Gastrocnemius medialis (tissue), 4 donors: ENCODE measurements at regions not wholly inside any gene's neighbourhood (a gene's known extent, or its start where the extent isn't known, plus 50 kb on each side); places are given as distances from the start of the nearest gene placed in this dataset.

Experiments used
- ATAC-seq, 2 donors: fragments of 150-250 bp; one replicate each; pipeline ENCODE4 v1.9.1; 2016
- DNase-seq, 2 donors: peaks; one replicate each; pipeline ENCODE4 v3.0.0-alpha.2; 2019
- H3K27ac ChIP-seq, 4 donors: fragments of 200-600 bp; sonication (generic); 1 replicate in 1 of 4; 2 replicates in 3 of 4; pipeline ENCODE4 v1.5.1; 2016 to 2018; ENCODE audit warnings: mild to moderate bottlenecking in 2 of 4, moderate library complexity in 1 of 4
- H3K27me3 ChIP-seq, 3 donors: fragments of 200-600 bp; sonication (generic) in 2 of 3; 1 replicate in 1 of 3; 2 replicates in 2 of 3; pipeline versions ENCODE4 v1.5.1 to v1.6.0; 2016 to 2019; ENCODE audit warnings: mild to moderate bottlenecking in 1 of 3, moderate library complexity in 1 of 3
- H3K36me3 ChIP-seq, 2 donors: fragments of 200-600 bp; sonication (generic) in 1 of 2; one replicate each; pipeline ENCODE4 v1.5.1; 2017 to 2018
- H3K4me1 ChIP-seq, 2 donors: fragments of 200-600 bp; sonication (generic) in 1 of 2; one replicate each; pipeline ENCODE4 v1.5.1; 2016 to 2017; ENCODE audit warnings: mild to moderate bottlenecking in 2 of 2
- H3K4me3 ChIP-seq, 4 donors: fragments of 200-600 bp; sonication (generic) in 3 of 4; 1 replicate in 1 of 4; 2 replicates in 3 of 4; pipeline ENCODE4 v1.5.1; 2016 to 2019; ENCODE audit warnings: mild to moderate bottlenecking in 2 of 4
- H3K9me3 ChIP-seq, 3 donors: fragments of 200-600 bp; sonication (generic) in 2 of 3; 1 replicate in 1 of 3; 2 replicates in 2 of 3; pipeline ENCODE4 v1.5.1; 2016 to 2019
- POLR2A ChIP-seq, 2 donors: fragments of 450-650 bp; IDR thresholded peaks; one replicate each; pipeline ENCODE4 v1.6.1; 2017; ENCODE audit warnings: antibody characterized with exemption in 2 of 2, mild to moderate bottlenecking in 2 of 2, moderate library complexity in 2 of 2
- in situ Hi-C, 4 donors: fragments of 200-750 bp; cut with MboI; loops; one replicate each; pipeline versions ENCODE4 v1.15.0 to v1.8.0; 2017; ENCODE audit warnings: low sequenced_read_pairs in 4 of 4
- intact Hi-C: fragments of 100-400 bp; cut with DNase I; formaldehyde crosslinking; loops from one replicate; pipeline ENCODE4 v1.15.1; 2023; ENCODE audit warnings: low total_unique reads
- TF ChIP-seq, protein P1 (sequence below), 5 experiments: fragments of 450-650 bp in 3 of 5; fragments of 200-600 bp in 2 of 5; sonication (generic) in 2 of 5; IDR thresholded peaks in 4 of 5; conservative IDR thresholded peaks in 1 of 5; 1 replicate in 4 of 5; 2 replicates in 1 of 5; pipeline ENCODE4 v1.5.1; 2016 to 2019; ENCODE audit warnings: antibody characterized with exemption in 5 of 5, mild to moderate bottlenecking in 3 of 5, moderate library complexity in 3 of 5

DNA sequence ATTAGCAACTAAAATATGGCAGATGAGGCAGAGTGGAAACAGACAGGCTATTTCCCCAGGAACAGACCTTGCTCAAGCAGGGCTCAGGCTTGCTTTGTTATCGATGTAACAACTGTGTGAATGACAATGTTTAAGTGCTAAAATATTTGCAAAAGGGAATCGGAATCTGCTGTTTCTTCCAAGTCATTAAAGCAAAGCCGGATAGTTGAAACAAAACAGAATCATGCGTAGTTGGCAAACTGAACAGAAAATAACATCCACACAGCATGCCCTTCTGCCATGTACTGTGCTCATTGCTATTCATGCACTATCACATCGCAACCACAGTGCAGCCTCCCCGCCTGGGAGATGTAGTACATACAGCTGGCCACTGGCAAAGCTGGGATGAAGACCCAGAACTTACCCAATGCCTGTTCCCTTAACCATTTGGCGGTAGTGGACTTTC is 799.1 kb downstream of the DIAPH3 start:
- intact Hi-C loops (no loop called here), in situ Hi-C loops (no loop called here)
- no peak overlapping the region for H3K27ac ChIP-seq
- H3K9me3 ChIP-seq, result no peaks in the 10 kb centered on the region
- DNase-seq (no peak), ATAC-seq (no peak)
- H3K27me3 ChIP-seq, result no peaks in the 10 kb centered on the region
- H3K36me3 ChIP-seq, result no peaks in the 10 kb centered on the region
- H3K4me1 ChIP-seq, result no peaks in the 10 kb centered on the region
- TF ChIP-seq POLR2A (IDR thresholded peaks at IDR 0.05), result no peak
- TF ChIP-seq, protein P1, sequence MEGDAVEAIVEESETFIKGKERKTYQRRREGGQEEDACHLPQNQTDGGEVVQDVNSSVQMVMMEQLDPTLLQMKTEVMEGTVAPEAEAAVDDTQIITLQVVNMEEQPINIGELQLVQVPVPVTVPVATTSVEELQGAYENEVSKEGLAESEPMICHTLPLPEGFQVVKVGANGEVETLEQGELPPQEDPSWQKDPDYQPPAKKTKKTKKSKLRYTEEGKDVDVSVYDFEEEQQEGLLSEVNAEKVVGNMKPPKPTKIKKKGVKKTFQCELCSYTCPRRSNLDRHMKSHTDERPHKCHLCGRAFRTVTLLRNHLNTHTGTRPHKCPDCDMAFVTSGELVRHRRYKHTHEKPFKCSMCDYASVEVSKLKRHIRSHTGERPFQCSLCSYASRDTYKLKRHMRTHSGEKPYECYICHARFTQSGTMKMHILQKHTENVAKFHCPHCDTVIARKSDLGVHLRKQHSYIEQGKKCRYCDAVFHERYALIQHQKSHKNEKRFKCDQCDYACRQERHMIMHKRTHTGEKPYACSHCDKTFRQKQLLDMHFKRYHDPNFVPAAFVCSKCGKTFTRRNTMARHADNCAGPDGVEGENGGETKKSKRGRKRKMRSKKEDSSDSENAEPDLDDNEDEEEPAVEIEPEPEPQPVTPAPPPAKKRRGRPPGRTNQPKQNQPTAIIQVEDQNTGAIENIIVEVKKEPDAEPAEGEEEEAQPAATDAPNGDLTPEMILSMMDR (IDR thresholded peaks at IDR 0.05 in 4 of 5, conservative IDR thresholded peaks at IDR 0.05 in 1 of 5), result no peak
- H3K4me3 ChIP-seq, result no peak overlapping the region

DNA sequence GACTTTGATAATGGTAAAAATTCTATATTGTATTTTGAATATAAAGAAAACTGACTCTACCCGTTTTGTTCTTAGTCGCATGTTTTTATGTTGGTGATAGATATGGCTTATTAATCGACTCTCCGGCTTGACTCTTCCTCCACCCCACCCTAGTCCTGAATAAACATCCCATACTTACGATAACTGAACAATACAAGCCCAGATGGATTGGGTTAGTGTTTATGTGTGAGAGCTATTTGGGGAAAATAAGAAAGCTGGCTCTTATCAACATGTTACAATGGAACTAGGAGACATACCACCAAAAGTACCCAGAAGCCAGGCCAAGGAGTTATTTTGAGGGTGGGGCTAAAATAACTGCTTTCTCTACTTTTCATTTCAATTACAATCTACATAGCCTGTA is 796.3 kb downstream of the DIAPH3 start:
- in situ Hi-C loops, result no loop called here
- H3K27ac ChIP-seq, result no peak overlapping the region

DNA sequence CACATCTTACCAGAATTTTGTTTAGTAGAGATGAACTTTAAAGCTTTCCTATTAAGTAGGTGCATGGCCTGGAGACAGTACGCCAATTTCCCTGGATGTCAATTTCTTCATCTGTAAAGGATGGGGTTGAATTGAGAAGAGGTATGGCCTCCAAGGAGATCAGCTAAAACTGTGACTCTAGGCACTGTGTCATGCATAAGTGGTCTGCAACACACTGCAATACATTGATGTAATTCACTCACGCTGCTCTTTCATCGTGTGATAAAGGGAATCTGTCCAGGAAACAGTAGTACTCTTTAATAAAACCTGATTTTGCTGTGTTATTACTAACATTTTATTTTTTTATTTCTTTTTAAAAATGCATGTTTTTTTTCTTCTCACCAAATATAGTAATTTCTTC is 795.8 kb downstream of the DIAPH3 start:
- H3K27ac ChIP-seq, result no peak overlapping the region

More for the DNA sequence above, 796.3 kb downstream of the DIAPH3 start:
- Histone ChIP-seq H3K9me3 (no peaks in the 10 kb centered on the region), H3K36me3 (no peaks in the 10 kb centered on the region), H3K4me1 (no peaks in the 10 kb centered on the region), H3K27me3 (no peaks in the 10 kb centered on the region), H3K4me3 (no peak overlapping the region)
- TF ChIP-seq POLR2A (IDR thresholded peaks at IDR 0.05), result no peak
- TF ChIP-seq, protein P1 (IDR thresholded peaks at IDR 0.05 in 4 of 5, conservative IDR thresholded peaks at IDR 0.05 in 1 of 5), result no peak
- intact Hi-C loops, result no loop called here
- DNase-seq (no peak), ATAC-seq (no peak)

DNA sequence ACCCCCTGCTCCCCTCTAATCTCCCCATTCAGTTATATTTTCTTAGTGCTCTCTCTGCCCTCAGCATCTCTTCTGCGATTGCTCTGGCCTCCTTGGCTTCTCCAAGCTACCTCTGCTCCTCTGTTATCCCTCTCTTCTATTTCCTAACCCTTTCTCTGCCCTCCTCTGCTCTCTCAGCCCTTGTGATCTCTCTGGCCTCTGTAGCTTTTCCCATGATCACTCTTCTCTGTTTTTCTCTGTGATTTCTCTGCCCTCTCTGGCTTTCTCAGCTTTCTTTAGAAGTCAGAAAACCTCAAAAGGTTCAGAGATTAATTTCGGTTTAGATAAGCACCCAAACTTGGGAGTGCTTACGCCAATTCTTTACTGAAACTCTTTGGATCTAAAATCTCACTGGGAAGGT is 795.0 kb downstream of the DIAPH3 start:
- no peak overlapping the region for H3K27ac ChIP-seq
- H3K9me3 ChIP-seq, result no peaks in the 10 kb centered on the region
- TF ChIP-seq POLR2A (IDR thresholded peaks at IDR 0.05), result no peak
- TF ChIP-seq, protein P1 (IDR thresholded peaks at IDR 0.05 in 4 of 5, conservative IDR thresholded peaks at IDR 0.05 in 1 of 5), result no peak
- no peak for DNase-seq
- H3K4me1 ChIP-seq, result no peaks in the 10 kb centered on the region
- in situ Hi-C loops, result no loop called here
- H3K4me3 ChIP-seq, result no peak overlapping the region
- H3K27me3 ChIP-seq, result no peaks in the 10 kb centered on the region
- no peak for ATAC-seq
- intact Hi-C loops, result no loop called here
- H3K36me3 ChIP-seq, result no peaks in the 10 kb centered on the region

More for the DNA sequence above, 795.8 kb downstream of the DIAPH3 start:
- TF ChIP-seq, protein P1 (IDR thresholded peaks at IDR 0.05 in 4 of 5, conservative IDR thresholded peaks at IDR 0.05 in 1 of 5), result no peak
- TF ChIP-seq POLR2A (IDR thresholded peaks at IDR 0.05), result no peak
- no peak for DNase-seq
- Histone ChIP-seq H3K4me1 (no peaks in the 10 kb centered on the region), H3K36me3 (no peaks in the 10 kb centered on the region), H3K9me3 (no peaks in the 10 kb centered on the region), H3K4me3 (no peak overlapping the region), H3K27me3 (no peaks in the 10 kb centered on the region)
- no peak for ATAC-seq
- intact Hi-C loops, result no loop called here
- in situ Hi-C loops, result no loop called here

DNA sequence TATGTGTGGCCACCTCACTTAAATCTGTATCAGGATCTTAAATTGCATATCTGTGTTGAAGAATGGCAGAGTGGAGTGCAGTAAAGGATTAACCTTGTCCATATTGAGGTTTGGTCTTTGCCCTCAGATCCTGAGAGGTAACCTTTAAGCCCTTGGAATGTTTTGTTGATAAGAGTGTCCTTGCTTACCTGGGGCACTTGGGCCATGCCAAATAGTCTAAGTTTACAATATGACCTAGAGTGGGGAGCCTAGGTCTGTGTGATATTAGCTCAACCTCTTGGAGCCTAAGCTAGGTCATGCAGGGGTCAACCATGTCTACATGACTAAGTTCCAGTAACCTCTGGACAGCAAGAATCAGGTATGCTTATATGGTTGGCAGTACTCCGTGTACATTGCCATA is 792.5 kb downstream of the DIAPH3 start:
- H3K9me3 ChIP-seq, result no peaks in the 10 kb centered on the region
- intact Hi-C loops, result no loop called here

More for the DNA sequence above, 792.5 kb downstream of the DIAPH3 start:
- no peak overlapping the region for H3K4me3 ChIP-seq
- TF ChIP-seq, protein P1 (IDR thresholded peaks at IDR 0.05 in 4 of 5, conservative IDR thresholded peaks at IDR 0.05 in 1 of 5), result no peak
- no peak for ATAC-seq
- H3K36me3 ChIP-seq, result no peaks in the 10 kb centered on the region
- DNase-seq, result no peak
- no peak overlapping the region for H3K27ac ChIP-seq
- in situ Hi-C loops, result no loop called here
- H3K4me1 ChIP-seq, result no peaks in the 10 kb centered on the region
- H3K27me3 ChIP-seq, result no peaks in the 10 kb centered on the region
